Neutrophil (primary cell): ENCODE measurements at regions not wholly inside any gene's neighbourhood (a gene's known extent, or its start where the extent isn't known, plus 50 kb on each side); places are given as distances from the start of the nearest gene placed in this dataset.

Experiments used
- H3K27ac ChIP-seq: fragments of 200-600 bp; sonication (generic); 2 replicates; pipeline ENCODE4 v1.5.1; 2016; ENCODE audit warnings: mild to moderate bottlenecking, moderate library complexity
- H3K27me3 ChIP-seq: fragments of 200-600 bp; sonication (generic); 2 replicates; pipeline ENCODE4 v1.6.0; 2016; ENCODE audit warnings: mild to moderate bottlenecking
- H3K36me3 ChIP-seq: fragments of 200-600 bp; sonication (generic); 2 replicates; pipeline ENCODE4 v1.5.1; 2017
- H3K4me1 ChIP-seq, 2 experiments: fragments of 200-600 bp in 1 of 2; sonication (generic) in 1 of 2; 1 replicate in 1 of 2; 2 replicates in 1 of 2; pipeline versions ENCODE4 v1.5.1 to v1.6.1; 2013 to 2016; ENCODE audit warnings: low read depth in 1 of 2, low read length in 1 of 2, mild to moderate bottlenecking in 1 of 2, moderate library complexity in 1 of 2; ENCODE audit not compliant: control insufficient read depth in 1 of 2, insufficient read depth in 1 of 2
- H3K4me3 ChIP-seq, 2 experiments: fragments of 200-600 bp in 1 of 2; sonication (generic) in 1 of 2; 1 replicate in 1 of 2; 2 replicates in 1 of 2; pipeline ENCODE4 v1.5.1; 2013 to 2016; ENCODE audit warnings: low read depth in 1 of 2, low read length in 1 of 2, mild to moderate bottlenecking in 1 of 2, moderate library complexity in 1 of 2
- H3K9me3 ChIP-seq: fragments of 200-600 bp; sonication (generic); 2 replicates; pipeline ENCODE4 v1.5.1; 2016
- CTCF ChIP-seq: fragments of 200-600 bp; sonication (generic); IDR thresholded peaks from 2 replicates; pipeline ENCODE4 v1.5.1; 2016; ENCODE audit warnings: antibody characterized with exemption

GRCh38 chr12:14167005-14167628 is 185.7 kb upstream of the GRIN2B start:
- Histone ChIP-seq H3K9me3 (no peaks in the 10 kb centered on the region), H3K27ac (no peak overlapping the region), H3K27me3 (peaks cover 23% of the 10 kb centered on the region), H3K4me3 (no peak overlapping the region), H3K36me3 (no peaks in the 10 kb centered on the region), H3K4me1 (no peaks in the 10 kb centered on the region)
- TF ChIP-seq CTCF = peak; percentile 83

- Histone ChIP-seq H3K4me1 (no peaks in the 10 kb centered on the region), H3K9me3 (no peaks in the 10 kb centered on the region), H3K27ac (no peak overlapping the region), H3K36me3 (no peaks in the 10 kb centered on the region), H3K4me3 (no peak overlapping the region), H3K27me3 (peaks cover 23% of the 10 kb centered on the region)
- TF ChIP-seq CTCF = no peak
Observed at GRCh38 chr12:14169281-14169680, 187.9 kb upstream of the GRIN2B start.

- TF ChIP-seq CTCF = no peak
- no peaks in the 10 kb centered on the region for H3K36me3 ChIP-seq
- H3K27ac ChIP-seq = no peak overlapping the region
Observed at GRCh38 chr12:14171106-14171505, 189.7 kb upstream of the GRIN2B start.

GRCh38 chr12:14175206-14175605 is 190.3 kb upstream of the ATF7IP start:
- no peaks in the 10 kb centered on the region for H3K36me3 ChIP-seq
- no peaks in the 10 kb centered on the region for H3K9me3 ChIP-seq
- H3K4me3 ChIP-seq = no peak overlapping the region
- peaks cover 6% of the 10 kb centered on the region for H3K27me3 ChIP-seq
- no peaks in the 10 kb centered on the region for H3K4me1 ChIP-seq
- no peak overlapping the region for H3K27ac ChIP-seq
- no peak for TF ChIP-seq CTCF

More at GRCh38 chr12:14171106-14171505, 189.7 kb upstream of the GRIN2B start:
- H3K27me3 ChIP-seq = peaks cover 29% of the 10 kb centered on the region
- no peaks in the 10 kb centered on the region for H3K9me3 ChIP-seq
- no peak overlapping the region for H3K4me3 ChIP-seq
- H3K4me1 ChIP-seq = no peaks in the 10 kb centered on the region

- Histone ChIP-seq H3K36me3 (no peaks in the 10 kb centered on the region), H3K4me3 (no peak overlapping the region), H3K27me3 (peaks cover 7% of the 10 kb centered on the region), H3K27ac (no peak overlapping the region), H3K4me1 (no peaks in the 10 kb centered on the region), H3K9me3 (no peaks in the 10 kb centered on the region)
- no peak for TF ChIP-seq CTCF
Observed at GRCh38 chr12:14185427-14186192, 179.9 kb upstream of the ATF7IP start.
